ENCODE measurements at regions not wholly inside any gene's neighbourhood (a gene's known extent, or its start where the extent isn't known, plus 50 kb on each side); places are given as distances from the start of the nearest gene placed in this dataset.
"Not testable (repeated sequence)": the region's sequence is repeated elsewhere in the genome, so short reads cannot be mapped to it uniquely, and the experiment has no call there.

DNA sequence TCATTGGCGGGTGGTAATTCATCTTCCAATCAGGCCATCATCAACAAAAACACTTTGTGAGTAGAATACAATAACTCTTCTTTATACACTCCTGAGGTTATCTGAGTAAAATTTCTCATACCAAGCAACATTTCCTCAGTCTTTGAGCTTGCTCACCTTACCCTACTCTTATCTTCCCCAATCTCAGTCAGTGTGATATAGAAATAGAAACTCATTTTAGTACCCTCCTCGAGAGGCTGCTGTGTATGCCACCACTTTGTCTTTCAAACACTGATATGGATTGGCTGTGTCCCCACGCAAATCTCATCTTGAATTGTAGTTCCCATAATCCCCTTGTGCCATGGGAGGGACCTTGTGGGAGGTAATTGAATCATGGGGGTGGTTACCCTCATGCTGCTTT is 209.7 kb downstream of the RBM26 start:
- H3K4me1 ChIP-seq (ENCODE audit: control insufficient read depth in 1 of 2, insufficient read depth in 2 of 2, low read length in 2 of 2) = no peaks in the 10 kb centered on the region
- H3K27ac ChIP-seq (ENCODE audit: low read depth in 1 of 2, low read length in 2 of 2) = no peak overlapping the region
- H3K4me3 ChIP-seq (ENCODE audit: low read length in 2 of 2) = no peak overlapping the region
- ATAC-seq (ENCODE audit: low FRiP score) = no peak
- intact Hi-C loops (cut with DNase I) = no loop called here
- H3K36me3 ChIP-seq (ENCODE audit: control insufficient read depth in 1 of 2, insufficient read depth in 2 of 2, low read length in 1 of 2) = no peaks in the 10 kb centered on the region
- DNase-seq = no peak
- WGBS, 2 donors = 76 to 87% methylated on average over 3 of the region's 3 CpGs
- no peaks in the 10 kb centered on the region for H3K9me3 ChIP-seq (ENCODE audit: control insufficient read depth, low read length)
- H3K27me3 ChIP-seq (ENCODE audit: control insufficient read depth in 1 of 2, insufficient read depth in 2 of 2, low read length in 1 of 2) = no peaks in the 10 kb centered on the region

- no peak for DNase-seq
- H3K36me3 ChIP-seq (ENCODE audit: control insufficient read depth in 1 of 2, insufficient read depth in 2 of 2, low read length in 1 of 2) = no peaks in the 10 kb centered on the region
- no peak for ATAC-seq (ENCODE audit: low FRiP score)
- WGBS, 2 donors = 86 to 91% methylated on average over 2 of the region's 2 CpGs
- H3K4me3 ChIP-seq (ENCODE audit: low read length in 2 of 2) = no peak overlapping the region
- intact Hi-C loops (cut with DNase I) = no loop called here
- no peaks in the 10 kb centered on the region for H3K27me3 ChIP-seq (ENCODE audit: control insufficient read depth in 1 of 2, insufficient read depth in 2 of 2, low read length in 1 of 2)
- no peak overlapping the region for H3K27ac ChIP-seq (ENCODE audit: low read depth in 1 of 2, low read length in 2 of 2)
- H3K9me3 ChIP-seq (ENCODE audit: control insufficient read depth, low read length) = no peaks in the 10 kb centered on the region
- H3K4me1 ChIP-seq (ENCODE audit: control insufficient read depth in 1 of 2, insufficient read depth in 2 of 2, low read length in 2 of 2) = no peaks in the 10 kb centered on the region
These were observed 211.3 kb downstream of the RBM26 start for GRCh38 chr13:79194727-79195126.

DNA sequence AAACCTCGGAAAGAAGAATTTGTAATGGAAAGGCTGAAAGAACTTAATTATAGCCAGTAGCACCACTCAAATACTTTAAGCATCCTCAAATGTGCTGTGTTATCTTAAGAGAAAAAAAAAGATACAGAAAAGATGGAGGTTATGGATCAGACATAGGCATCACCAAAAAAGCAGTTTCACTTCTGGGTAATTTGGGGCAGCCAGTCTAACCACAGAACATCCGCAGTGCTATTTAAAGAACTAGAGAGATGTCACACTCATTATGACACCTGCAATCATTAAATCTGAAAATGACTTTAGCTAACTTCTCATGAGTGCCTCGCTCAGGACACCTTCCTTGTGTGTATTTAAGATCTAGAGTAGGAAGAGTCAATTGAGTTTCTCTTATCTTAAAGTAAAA is 211.8 kb downstream of the RBM26 start:
- WGBS, 2 donors = 73 to 76% methylated on average over 3 of the region's 3 CpGs
- no peak for ATAC-seq (ENCODE audit: low FRiP score)
- H3K36me3 ChIP-seq (ENCODE audit: control insufficient read depth in 1 of 2, insufficient read depth in 2 of 2, low read length in 1 of 2) = no peaks in the 10 kb centered on the region
- intact Hi-C loops (cut with DNase I) = no loop called here
- no peak for DNase-seq
- H3K4me1 ChIP-seq (ENCODE audit: control insufficient read depth in 1 of 2, insufficient read depth in 2 of 2, low read length in 2 of 2) = no peaks in the 10 kb centered on the region
- no peaks in the 10 kb centered on the region for H3K9me3 ChIP-seq (ENCODE audit: control insufficient read depth, low read length)
- no peaks in the 10 kb centered on the region for H3K27me3 ChIP-seq (ENCODE audit: control insufficient read depth in 1 of 2, insufficient read depth in 2 of 2, low read length in 1 of 2)
- H3K4me3 ChIP-seq (ENCODE audit: low read length in 2 of 2) = no peak overlapping the region
- no peak overlapping the region for H3K27ac ChIP-seq (ENCODE audit: low read depth in 1 of 2, low read length in 2 of 2)

- intact Hi-C loops (cut with DNase I) = no loop called here
- DNase-seq (no peak), ATAC-seq (ENCODE audit: low FRiP score) (no peak)
- Histone ChIP-seq H3K4me3 (ENCODE audit: low read length in 2 of 2) (no peak overlapping the region), H3K27me3 (ENCODE audit: control insufficient read depth in 1 of 2, insufficient read depth in 2 of 2, low read length in 1 of 2) (no peaks in the 10 kb centered on the region), H3K27ac (ENCODE audit: low read depth in 1 of 2, low read length in 2 of 2) (no peak overlapping the region), H3K36me3 (ENCODE audit: control insufficient read depth in 1 of 2, insufficient read depth in 2 of 2, low read length in 1 of 2) (no peaks in the 10 kb centered on the region), H3K4me1 (ENCODE audit: control insufficient read depth in 1 of 2, insufficient read depth in 2 of 2, low read length in 2 of 2) (no peaks in the 10 kb centered on the region), H3K9me3 (ENCODE audit: control insufficient read depth, low read length) (no peaks in the 10 kb centered on the region)
These were observed 214.6 kb downstream of the RBM26 start for GRCh38 chr13:79191501-79191900.

- ATAC-seq (ENCODE audit: low FRiP score) = no peak
- 46 to 53% methylated on average over 2 of the region's 2 CpGs for WGBS, 2 donors
These were observed 215.1 kb downstream of the RBM26 start for GRCh38 chr13:79190932-79191331.

GRCh38 chr13:79187917-79188690 is 218.0 kb downstream of the RBM26 start:
- Histone ChIP-seq H3K27me3 (ENCODE audit: control insufficient read depth in 1 of 2, insufficient read depth in 2 of 2, low read length in 1 of 2) (no peaks in the 10 kb centered on the region), H3K36me3 (ENCODE audit: control insufficient read depth in 1 of 2, insufficient read depth in 2 of 2, low read length in 1 of 2) (no peaks in the 10 kb centered on the region), H3K27ac (ENCODE audit: low read depth in 1 of 2, low read length in 2 of 2) (no peak overlapping the region), H3K4me3 (ENCODE audit: low read length in 2 of 2) (no peak overlapping the region), H3K9me3 (ENCODE audit: control insufficient read depth, low read length) (no peaks in the 10 kb centered on the region), H3K4me1 (ENCODE audit: control insufficient read depth in 1 of 2, insufficient read depth in 2 of 2, low read length in 2 of 2) (no peaks in the 10 kb centered on the region)
- no peak for DNase-seq
- intact Hi-C loops (cut with DNase I) = no loop called here
- 66 to 75% methylated on average over 3 of the region's 3 CpGs for WGBS, 2 donors
- no peak for ATAC-seq (ENCODE audit: low FRiP score)

More at GRCh38 chr13:79190932-79191331, 215.1 kb downstream of the RBM26 start:
- intact Hi-C loops (cut with DNase I) = no loop called here
- Histone ChIP-seq H3K9me3 (ENCODE audit: control insufficient read depth, low read length) (no peaks in the 10 kb centered on the region), H3K27me3 (ENCODE audit: control insufficient read depth in 1 of 2, insufficient read depth in 2 of 2, low read length in 1 of 2) (no peaks in the 10 kb centered on the region), H3K27ac (ENCODE audit: low read depth in 1 of 2, low read length in 2 of 2) (no peak overlapping the region), H3K4me3 (ENCODE audit: low read length in 2 of 2) (no peak overlapping the region), H3K4me1 (ENCODE audit: control insufficient read depth in 1 of 2, insufficient read depth in 2 of 2, low read length in 2 of 2) (no peaks in the 10 kb centered on the region), H3K36me3 (ENCODE audit: control insufficient read depth in 1 of 2, insufficient read depth in 2 of 2, low read length in 1 of 2) (no peaks in the 10 kb centered on the region)
- DNase-seq = no peak

GRCh38 chr13:79185580-79185979 is 220.5 kb downstream of the RBM26 start:
- Histone ChIP-seq H3K4me3 (ENCODE audit: low read length in 2 of 2) (no peak overlapping the region), H3K9me3 (ENCODE audit: control insufficient read depth, low read length) (no peaks in the 10 kb centered on the region), H3K27me3 (ENCODE audit: control insufficient read depth in 1 of 2, insufficient read depth in 2 of 2, low read length in 1 of 2) (no peaks in the 10 kb centered on the region), H3K27ac (ENCODE audit: low read depth in 1 of 2, low read length in 2 of 2) (no peak overlapping the region), H3K36me3 (ENCODE audit: control insufficient read depth in 1 of 2, insufficient read depth in 2 of 2, low read length in 1 of 2) (no peaks in the 10 kb centered on the region), H3K4me1 (ENCODE audit: control insufficient read depth in 1 of 2, insufficient read depth in 2 of 2, low read length in 2 of 2) (no peaks in the 10 kb centered on the region)
- ATAC-seq (ENCODE audit: low FRiP score) (no peak), DNase-seq (no peak)
- 65 to 66% methylated on average over 3 of the region's 3 CpGs for WGBS, 2 donors
- intact Hi-C loops (cut with DNase I) = no loop called here

DNA sequence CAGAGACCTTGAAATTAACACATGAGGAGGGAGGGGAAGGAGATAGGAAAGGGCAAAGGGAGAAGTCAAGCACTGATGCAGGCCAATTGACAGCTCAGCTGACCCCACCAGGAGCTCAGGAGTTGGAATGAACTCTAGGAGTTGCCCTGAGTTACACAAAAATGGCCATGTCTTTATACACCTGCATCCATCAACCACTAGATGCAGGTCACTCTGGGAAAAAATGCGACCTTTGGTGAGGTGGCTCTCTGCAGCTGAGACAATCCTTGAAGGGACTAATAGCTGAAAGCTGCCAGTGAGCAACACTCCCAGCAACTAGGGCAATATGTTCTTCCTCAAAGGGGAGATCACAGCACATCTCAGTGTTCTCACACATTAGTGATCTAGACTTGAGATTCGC is 222.8 kb downstream of the RBM26 start:
- WGBS, 2 donors = 94 to 96% methylated on average over 2 of the region's 2 CpGs
- intact Hi-C loops (cut with DNase I) = no loop called here
- H3K4me1 ChIP-seq (ENCODE audit: control insufficient read depth in 1 of 2, insufficient read depth in 2 of 2, low read length in 2 of 2) = no peaks in the 10 kb centered on the region
- ATAC-seq (ENCODE audit: low FRiP score) (no peak), DNase-seq (no peak)
- no peaks in the 10 kb centered on the region for H3K27me3 ChIP-seq (ENCODE audit: control insufficient read depth in 1 of 2, insufficient read depth in 2 of 2, low read length in 1 of 2)
- no peaks in the 10 kb centered on the region for H3K36me3 ChIP-seq (ENCODE audit: control insufficient read depth in 1 of 2, insufficient read depth in 2 of 2, low read length in 1 of 2)
- no peaks in the 10 kb centered on the region for H3K9me3 ChIP-seq (ENCODE audit: control insufficient read depth, low read length)
- H3K27ac ChIP-seq (ENCODE audit: low read depth in 1 of 2, low read length in 2 of 2) = no peak overlapping the region
- H3K4me3 ChIP-seq (ENCODE audit: low read length in 2 of 2) = no peak overlapping the region

GRCh38 chr13:79173691-79174090 is 232.4 kb downstream of the RBM26 start:
- H3K27ac ChIP-seq (ENCODE audit: low read depth in 1 of 2, low read length in 2 of 2); H3K9me3 ChIP-seq (ENCODE audit: control insufficient read depth, low read length); DNase-seq; H3K4me1 ChIP-seq (ENCODE audit: control insufficient read depth in 1 of 2, insufficient read depth in 2 of 2, low read length in 2 of 2); intact Hi-C loops (cut with DNase I); H3K36me3 ChIP-seq (ENCODE audit: control insufficient read depth in 1 of 2, insufficient read depth in 2 of 2, low read length in 1 of 2); H3K27me3 ChIP-seq (ENCODE audit: control insufficient read depth in 1 of 2, insufficient read depth in 2 of 2, low read length in 1 of 2); H3K4me3 ChIP-seq (ENCODE audit: low read length in 2 of 2); ATAC-seq (ENCODE audit: low FRiP score): not testable (repeated sequence)

Data from aorta (tissue), 5 donors.